CD4-positive, alpha-beta T cell (primary cell): ENCODE measurements at regions not wholly inside any gene's neighbourhood (a gene's known extent, or its start where the extent isn't known, plus 50 kb on each side); places are given as distances from the start of the nearest gene placed in this dataset.

Experiments used
- ATAC-seq: fragments of 200-7000 bp; cut with Tn5 transposase; one replicate; pipeline ENCODE4 v1.10.0; 2022; ENCODE audit warnings: mild to moderate bottlenecking; ENCODE audit not compliant: poor library complexity
- CTCF ChIA-PET: fragments of 350-600 bp; sonication (Branson Sonifier 250); formaldehyde crosslinking; loops from one replicate; lab custom pipeline; 2021; ENCODE audit warnings: antibody characterized with exemption, inconsistent platforms; lab: Charles Lee
- POLR2A ChIA-PET: fragments of 350-600 bp; sonication (Branson Sonifier 250); formaldehyde crosslinking; loops from one replicate; lab custom pipeline; 2021; ENCODE audit warnings: antibody characterized with exemption, inconsistent platforms; lab: Charles Lee
- DNase-seq, 14 experiments: peaks; one replicate each; pipeline ENCODE4 v3.0.0-alpha.2; 2013 to 2020; ENCODE audit warnings: mixed read lengths in 2 of 14
- H3K27ac ChIP-seq, 2 donors: one replicate each; pipeline versions ENCODE4 v1.5.1 to v1.7.0; 2013; ENCODE audit warnings: low read length in 2 of 2, low read depth in 1 of 2, mild to moderate bottlenecking in 1 of 2
- H3K27me3 ChIP-seq, 2 experiments: 1 replicate in 1 of 2; 2 replicates in 1 of 2; pipeline versions ENCODE4 v1.6.1 to v1.7.0; 2013; ENCODE audit warnings: low read length in 2 of 2, control low read depth in 1 of 2, mild to moderate bottlenecking in 1 of 2, moderate library complexity in 1 of 2; ENCODE audit not compliant: insufficient read depth in 2 of 2, control insufficient read depth in 1 of 2
- H3K36me3 ChIP-seq: one replicate; pipeline ENCODE4 v1.6.1; 2013; ENCODE audit warnings: low read length, control low read depth; ENCODE audit not compliant: insufficient read depth
- H3K4me1 ChIP-seq: one replicate; pipeline ENCODE4 v1.6.1; 2013; ENCODE audit warnings: low read length, control low read depth; ENCODE audit not compliant: insufficient read depth
- H3K4me3 ChIP-seq: one replicate; pipeline ENCODE4 v1.5.1; 2013; ENCODE audit warnings: mild to moderate bottlenecking, low read length, moderate library complexity
- H3K9me3 ChIP-seq, 2 experiments: 1 replicate in 1 of 2; 2 replicates in 1 of 2; pipeline versions ENCODE4 v1.6.1 to v1.7.0; 2013; ENCODE audit warnings: low read length in 2 of 2, mild to moderate bottlenecking in 2 of 2, control low read depth in 1 of 2, moderate library complexity in 1 of 2; ENCODE audit not compliant: control insufficient read depth in 1 of 2, insufficient read depth in 1 of 2
- H3K27ac Mint-ChIP-seq: one replicate; pipeline ENCODE4 v1.8.0; 2020; ENCODE audit warnings: mixed read lengths
- H3K27me3 Mint-ChIP-seq: one replicate; pipeline ENCODE4 v1.8.0; 2021; ENCODE audit warnings: mixed read lengths
- H3K36me3 Mint-ChIP-seq: one replicate; pipeline ENCODE4 v1.8.0; 2021; ENCODE audit warnings: low read depth, mixed read lengths
- H3K4me1 Mint-ChIP-seq: one replicate; pipeline ENCODE4 v1.8.0; 2021; ENCODE audit warnings: low read depth, mixed read lengths
- H3K4me3 Mint-ChIP-seq: one replicate; pipeline ENCODE4 v1.8.0; 2020; ENCODE audit warnings: mild to moderate bottlenecking, mixed read lengths
- H3K9me3 Mint-ChIP-seq: one replicate; pipeline ENCODE4 v1.8.0; 2020; ENCODE audit warnings: mixed read lengths
- CTCF ChIP-seq: fragments of 200-600 bp; IDR thresholded peaks from one replicate; pipeline ENCODE4 v1.8.0; 2022; ENCODE audit warnings: antibody characterized with exemption, mild to moderate bottlenecking
- intact Hi-C, 2 experiments: fragments of 100-400 bp; cut with DNase I in 1 of 2; cut with micrococcal nuclease in 1 of 2; formaldehyde crosslinking; loops; one replicate each; pipeline versions ENCODE4 v1.15.1 to v1.9.0; 2023 to 2025; cut with DNase I, micrococcal nuclease

GRCh38 chr1:199857516-199857915 lies 170.0 kb upstream of the NR5A2 start:
- Mint-ChIP-seq H3K4me3 (no peak overlapping the region), H3K27me3 (peaks cover 6% of the 10 kb centered on the region), H3K27ac (no peak overlapping the region), H3K4me1 (peaks cover 9% of the 10 kb centered on the region), H3K36me3 (no peaks in the 10 kb centered on the region), H3K9me3 (no peaks in the 10 kb centered on the region)
- H3K27ac ChIP-seq, result no peak overlapping the region
- DNase-seq (no peak), ATAC-seq (no peak)
- TF ChIP-seq CTCF, result no peak
- CTCF ChIA-PET, result no interaction called here
- H3K4me3 ChIP-seq, result no peak overlapping the region
- intact Hi-C loops, result no loop called here
- no peaks in the 10 kb centered on the region for H3K9me3 ChIP-seq
- no peaks in the 10 kb centered on the region for H3K4me1 ChIP-seq
- H3K27me3 ChIP-seq, result no peaks in the 10 kb centered on the region
- POLR2A ChIA-PET, result no interaction called here
- H3K36me3 ChIP-seq, result no peaks in the 10 kb centered on the region

- intact Hi-C loops, result no loop called here
- ATAC-seq (no peak), DNase-seq (no peak)
- ChIA-PET CTCF (no interaction called here), POLR2A (no interaction called here)
- no peaks in the 10 kb centered on the region for H3K36me3 Mint-ChIP-seq
- no peaks in the 10 kb centered on the region for H3K9me3 Mint-ChIP-seq
- TF ChIP-seq CTCF, result no peak
- no peak overlapping the region for H3K27ac ChIP-seq
- no peaks in the 10 kb centered on the region for H3K27me3 ChIP-seq
- no peak overlapping the region for H3K27ac Mint-ChIP-seq
- no peaks in the 10 kb centered on the region for H3K36me3 ChIP-seq
- H3K4me1 ChIP-seq, result no peaks in the 10 kb centered on the region
- no peak overlapping the region for H3K4me3 ChIP-seq
- H3K4me1 Mint-ChIP-seq, result peaks cover 9% of the 10 kb centered on the region
- no peaks in the 10 kb centered on the region for H3K9me3 ChIP-seq
- no peak overlapping the region for H3K4me3 Mint-ChIP-seq
- H3K27me3 Mint-ChIP-seq, result peaks cover 6% of the 10 kb centered on the region
Observed at GRCh38 chr1:199858171-199858570, 169.3 kb upstream of the NR5A2 start.

- ChIA-PET POLR2A (no interaction called here), CTCF (no interaction called here)
- Histone ChIP-seq H3K27ac (no peak overlapping the region), H3K27me3 (no peaks in the 10 kb centered on the region), H3K36me3 (no peaks in the 10 kb centered on the region), H3K4me1 (no peaks in the 10 kb centered on the region), H3K9me3 (no peaks in the 10 kb centered on the region), H3K4me3 (no peak overlapping the region)
- Mint-ChIP-seq H3K27me3 (peaks cover 6% of the 10 kb centered on the region), H3K4me1 (peaks cover 9% of the 10 kb centered on the region), H3K9me3 (no peaks in the 10 kb centered on the region), H3K4me3 (no peak overlapping the region), H3K36me3 (no peaks in the 10 kb centered on the region), H3K27ac (no peak overlapping the region)
- no peak for TF ChIP-seq CTCF
- no peak for ATAC-seq
- intact Hi-C loops, result no loop called here
- DNase-seq, result no peak
Observed at GRCh38 chr1:199858856-199859255, 168.7 kb upstream of the NR5A2 start.
